Karpas-422 (cell line): ENCODE measurements at regions not wholly inside any gene's neighbourhood (a gene's known extent, or its start where the extent isn't known, plus 50 kb on each side); places are given as distances from the start of the nearest gene placed in this dataset.
"Not testable (repeated sequence)": the region's sequence is repeated elsewhere in the genome, so short reads cannot be mapped to it uniquely, and the experiment has no call there.

Source experiments
- DNase-seq: peaks from one replicate; pipeline ENCODE4 v3.0.0-alpha.2; 2015
- H2AFZ ChIP-seq: fragments of 200-600 bp; sonication (generic); 2 replicates; pipeline ENCODE4 v1.6.1; 2014; ENCODE audit warnings: antibody characterized with exemption, low read length, mixed read lengths
- H3K27ac ChIP-seq: fragments of 200-600 bp; sonication (generic); 2 replicates; pipeline ENCODE4 v1.5.1; 2014; ENCODE audit warnings: mild to moderate bottlenecking, low read length, moderate library complexity
- H3K27me3 ChIP-seq: fragments of 200-600 bp; sonication (generic); 2 replicates; pipeline ENCODE4 v1.6.1; 2014; ENCODE audit warnings: low read length, mixed read lengths
- H3K36me3 ChIP-seq: fragments of 200-600 bp; sonication (generic); 2 replicates; pipeline ENCODE4 v1.6.1; 2014; ENCODE audit warnings: low read length, mixed read lengths; ENCODE audit not compliant: insufficient read depth
- H3K4me1 ChIP-seq: fragments of 200-600 bp; sonication (generic); 2 replicates; pipeline ENCODE4 v1.6.1; 2014; ENCODE audit warnings: mild to moderate bottlenecking, low read length, mixed read lengths
- H3K4me2 ChIP-seq: fragments of 200-600 bp; sonication (generic); 2 replicates; pipeline ENCODE4 v1.6.1; 2014; ENCODE audit warnings: low read length, low read depth, mild to moderate bottlenecking; ENCODE audit not compliant: poor library complexity, severe bottlenecking
- H3K4me3 ChIP-seq: fragments of 200-600 bp; sonication (generic); 2 replicates; pipeline ENCODE4 v1.5.1; 2014; ENCODE audit warnings: mild to moderate bottlenecking, antibody characterized with exemption, low read length, mixed read lengths
- H3K79me2 ChIP-seq: fragments of 200-600 bp; sonication (generic); 2 replicates; pipeline ENCODE4 v1.6.1; 2014; ENCODE audit warnings: mild to moderate bottlenecking, low read length, mixed read lengths
- H3K9ac ChIP-seq: fragments of 200-600 bp; sonication (generic); 2 replicates; pipeline ENCODE4 v1.6.0; 2014; ENCODE audit warnings: low read length
- H3K9me2 ChIP-seq: fragments of 200-600 bp; sonication (generic), shearing (Covaris generic); replicated peaks from 2 replicates; pipeline ENCODE4 v1.6.0; 2014; ENCODE audit warnings: mild to moderate bottlenecking, low read length, moderate library complexity; ENCODE audit not compliant: insufficient read depth
- H3K9me3 ChIP-seq: fragments of 300-700, 200-600 bp; sonication (generic); 2 replicates; pipeline ENCODE4 v1.6.1; 2014; ENCODE audit warnings: low read length, mixed read lengths
- H4K20me1 ChIP-seq: fragments of 200-600 bp; sonication (generic); 2 replicates; pipeline ENCODE4 v1.6.1; 2014; ENCODE audit warnings: mild to moderate bottlenecking, antibody characterized with exemption, low read length, low read depth; ENCODE audit not compliant: insufficient read depth

- Histone ChIP-seq H3K4me3 (no peak overlapping the region), H3K9ac (no peak overlapping the region), H3K9me3 (no peaks in the 10 kb centered on the region), H3K9me2 (no peaks in the 10 kb centered on the region), H3K27me3 (no peaks in the 10 kb centered on the region), H3K27ac (no peak overlapping the region), H3K4me2 (no peak overlapping the region), H3K4me1 (no peaks in the 10 kb centered on the region), H2AFZ (no peak overlapping the region), H3K79me2 (no peaks in the 10 kb centered on the region), H3K36me3 (no peaks in the 10 kb centered on the region), H4K20me1 (no peaks in the 10 kb centered on the region)
- DNase-seq, result no peak
These were observed 199.9 kb downstream of the SHOX start for GRCh38 chrX:830532-830931.

GRCh38 chrX:829145-829544, 198.6 kb downstream of the SHOX start:
- H3K4me1 ChIP-seq, result no peaks in the 10 kb centered on the region
- no peaks in the 10 kb centered on the region for H3K36me3 ChIP-seq
- no peak for DNase-seq
- H3K27ac ChIP-seq, result no peak overlapping the region
- H3K27me3 ChIP-seq, result no peaks in the 10 kb centered on the region
- no peaks in the 10 kb centered on the region for H3K9me2 ChIP-seq
- H3K79me2 ChIP-seq, result no peaks in the 10 kb centered on the region
- H4K20me1 ChIP-seq, result no peaks in the 10 kb centered on the region
- no peaks in the 10 kb centered on the region for H3K9me3 ChIP-seq
- H3K4me3 ChIP-seq, result no peak overlapping the region
- no peak overlapping the region for H3K9ac ChIP-seq
- H2AFZ ChIP-seq, result no peak overlapping the region
- no peak overlapping the region for H3K4me2 ChIP-seq

GRCh38 chrX:828411-828959, 197.9 kb downstream of the SHOX start:
- Histone ChIP-seq H3K9me3 (no peaks in the 10 kb centered on the region), H3K4me1 (no peaks in the 10 kb centered on the region)

GRCh38 chrX:826448-826847, 195.9 kb downstream of the SHOX start:
- Histone ChIP-seq H3K36me3 (no peaks in the 10 kb centered on the region), H3K4me2 (no peak overlapping the region), H2AFZ (no peak overlapping the region)

More at GRCh38 chrX:828411-828959, 197.9 kb downstream of the SHOX start:
- H3K27me3 ChIP-seq, result no peaks in the 10 kb centered on the region
- H3K79me2 ChIP-seq, result no peaks in the 10 kb centered on the region
- H4K20me1 ChIP-seq, result no peaks in the 10 kb centered on the region
- H2AFZ ChIP-seq, result no peak overlapping the region
- H3K4me3 ChIP-seq, result no peak overlapping the region
- H3K4me2 ChIP-seq, result no peak overlapping the region
- no peaks in the 10 kb centered on the region for H3K36me3 ChIP-seq
- H3K9ac ChIP-seq, result no peak overlapping the region
- no peaks in the 10 kb centered on the region for H3K9me2 ChIP-seq
- no peak overlapping the region for H3K27ac ChIP-seq
- no peak for DNase-seq

GRCh38 chrX:825991-826390, 195.4 kb downstream of the SHOX start:
- Histone ChIP-seq H3K9me3 (no peaks in the 10 kb centered on the region), H3K9me2 (no peaks in the 10 kb centered on the region), H3K9ac (no peak overlapping the region), H3K4me1 (no peaks in the 10 kb centered on the region), H3K27me3 (no peaks in the 10 kb centered on the region), H3K36me3 (no peaks in the 10 kb centered on the region), H3K4me2 (no peak overlapping the region), H3K4me3 (no peak overlapping the region), H4K20me1 (no peaks in the 10 kb centered on the region), H3K79me2 (no peaks in the 10 kb centered on the region), H3K27ac (no peak overlapping the region), H2AFZ (no peak overlapping the region)
- DNase-seq, result no peak

More at GRCh38 chrX:826448-826847, 195.9 kb downstream of the SHOX start:
- no peak for DNase-seq
- Histone ChIP-seq H4K20me1 (no peaks in the 10 kb centered on the region), H3K79me2 (no peaks in the 10 kb centered on the region), H3K9ac (no peak overlapping the region), H3K9me2 (no peaks in the 10 kb centered on the region), H3K4me1 (no peaks in the 10 kb centered on the region), H3K9me3 (no peaks in the 10 kb centered on the region), H3K4me3 (no peak overlapping the region), H3K27me3 (no peaks in the 10 kb centered on the region), H3K27ac (no peak overlapping the region)

GRCh38 chrX:823073-823472, 192.5 kb downstream of the SHOX start:
- H3K36me3 ChIP-seq, H3K27me3 ChIP-seq, H3K4me1 ChIP-seq, H4K20me1 ChIP-seq, H3K9me3 ChIP-seq, H3K9ac ChIP-seq, H3K27ac ChIP-seq, H3K9me2 ChIP-seq, H2AFZ ChIP-seq, DNase-seq, H3K4me2 ChIP-seq, H3K79me2 ChIP-seq, H3K4me3 ChIP-seq: not testable (repeated sequence)

GRCh38 chrX:821327-822107, 190.9 kb downstream of the SHOX start:
- no peak overlapping the region for H3K4me3 ChIP-seq
- DNase-seq, result no peak
- H3K9me2 ChIP-seq, result no peaks in the 10 kb centered on the region
- no peak overlapping the region for H3K4me2 ChIP-seq
- no peaks in the 10 kb centered on the region for H3K27me3 ChIP-seq
- H3K27ac ChIP-seq, result no peak overlapping the region
- no peaks in the 10 kb centered on the region for H3K36me3 ChIP-seq
- H3K4me1 ChIP-seq, result no peaks in the 10 kb centered on the region
- H3K9ac ChIP-seq, result no peak overlapping the region
- no peaks in the 10 kb centered on the region for H3K79me2 ChIP-seq
- no peak overlapping the region for H2AFZ ChIP-seq
- no peaks in the 10 kb centered on the region for H3K9me3 ChIP-seq
- H4K20me1 ChIP-seq, result no peaks in the 10 kb centered on the region

GRCh38 chrX:819684-820083, 189.1 kb downstream of the SHOX start:
- Histone ChIP-seq H3K9ac (no peak overlapping the region), H3K79me2 (no peaks in the 10 kb centered on the region), H3K36me3 (no peaks in the 10 kb centered on the region), H3K4me2 (no peak overlapping the region), H3K27ac (no peak overlapping the region), H3K27me3 (no peaks in the 10 kb centered on the region), H3K4me1 (no peaks in the 10 kb centered on the region), H3K4me3 (no peak overlapping the region), H3K9me2 (no peaks in the 10 kb centered on the region), H3K9me3 (no peaks in the 10 kb centered on the region), H4K20me1 (no peaks in the 10 kb centered on the region), H2AFZ (no peak overlapping the region)
- no peak for DNase-seq
